Activated CD4-positive, alpha-beta T cell treated with anti-CD3 and anti-CD28 coated beads for 36 hours (primary cell): ENCODE measurements at regions not wholly inside any gene's neighbourhood (a gene's known extent, or its start where the extent isn't known, plus 50 kb on each side); places are given as distances from the start of the nearest gene placed in this dataset.
"Not testable (repeated sequence)": the region's sequence is repeated elsewhere in the genome, so short reads cannot be mapped to it uniquely, and the experiment has no call there.

Source experiments
- ATAC-seq: fragments of 200-7000 bp; cut with Tn5 transposase; one replicate; pipeline ENCODE4 v1.10.0; 2021; ENCODE audit warnings: mild to moderate bottlenecking, moderate library complexity
- CTCF ChIA-PET: fragments of 350-600 bp; sonication (Branson Sonifier 250); formaldehyde crosslinking; loops from one replicate; lab custom pipeline; 2021; ENCODE audit warnings: antibody characterized with exemption; lab: Charles Lee
- POLR2A ChIA-PET: fragments of 350-600 bp; sonication (Branson Sonifier 250); formaldehyde crosslinking; loops from one replicate; lab custom pipeline; 2021; ENCODE audit warnings: antibody characterized with exemption, inconsistent platforms; lab: Charles Lee
- DNase-seq: peaks from one replicate; pipeline ENCODE4 v3.0.0-alpha.2; 2020
- H3K27ac Mint-ChIP-seq: one replicate; pipeline ENCODE4 v1.8.0; 2021; ENCODE audit warnings: mixed read lengths
- H3K27me3 Mint-ChIP-seq: one replicate; pipeline ENCODE4 v1.8.0; 2021; ENCODE audit warnings: mixed read lengths
- H3K36me3 Mint-ChIP-seq: one replicate; pipeline ENCODE4 v1.8.0; 2021; ENCODE audit warnings: low read depth, mixed read lengths
- H3K4me1 Mint-ChIP-seq: one replicate; pipeline ENCODE4 v1.8.0; 2021; ENCODE audit warnings: mixed read lengths
- H3K4me3 Mint-ChIP-seq: one replicate; pipeline ENCODE4 v1.8.0; 2021; ENCODE audit warnings: mild to moderate bottlenecking, moderate library complexity, mixed read lengths
- H3K9me3 Mint-ChIP-seq: one replicate; pipeline ENCODE4 v1.8.0; 2021; ENCODE audit warnings: low read depth, mixed read lengths
- intact Hi-C, 2 experiments: fragments of 100-400 bp; cut with DNase I in 1 of 2; cut with micrococcal nuclease in 1 of 2; formaldehyde crosslinking; loops; one replicate each; pipeline versions ENCODE4 v1.14.2 to v1.15.1; 2022 to 2024; cut with DNase I, micrococcal nuclease

- peaks cover 2% of the 10 kb centered on the region for H3K9me3 Mint-ChIP-seq
- intact Hi-C loops = loop anchor here in 1 of 2 experiments (10.0 kb wide), 1 partner anchor 59 kb away; no protein-coding TSS in a partner anchor
- no peak for DNase-seq
- POLR2A ChIA-PET = no interaction called here
- H3K36me3 Mint-ChIP-seq = no peaks in the 10 kb centered on the region
- no peak for ATAC-seq
- H3K4me1 Mint-ChIP-seq = no peaks in the 10 kb centered on the region
- H3K4me3 Mint-ChIP-seq = no peak overlapping the region
- CTCF ChIA-PET = no interaction called here
- no peak overlapping the region for H3K27ac Mint-ChIP-seq
- H3K27me3 Mint-ChIP-seq = peaks cover 2% of the 10 kb centered on the region
These were observed 188.3 kb upstream of the WSB1 start for GRCh38 chr17:27105636-27106035.

DNA sequence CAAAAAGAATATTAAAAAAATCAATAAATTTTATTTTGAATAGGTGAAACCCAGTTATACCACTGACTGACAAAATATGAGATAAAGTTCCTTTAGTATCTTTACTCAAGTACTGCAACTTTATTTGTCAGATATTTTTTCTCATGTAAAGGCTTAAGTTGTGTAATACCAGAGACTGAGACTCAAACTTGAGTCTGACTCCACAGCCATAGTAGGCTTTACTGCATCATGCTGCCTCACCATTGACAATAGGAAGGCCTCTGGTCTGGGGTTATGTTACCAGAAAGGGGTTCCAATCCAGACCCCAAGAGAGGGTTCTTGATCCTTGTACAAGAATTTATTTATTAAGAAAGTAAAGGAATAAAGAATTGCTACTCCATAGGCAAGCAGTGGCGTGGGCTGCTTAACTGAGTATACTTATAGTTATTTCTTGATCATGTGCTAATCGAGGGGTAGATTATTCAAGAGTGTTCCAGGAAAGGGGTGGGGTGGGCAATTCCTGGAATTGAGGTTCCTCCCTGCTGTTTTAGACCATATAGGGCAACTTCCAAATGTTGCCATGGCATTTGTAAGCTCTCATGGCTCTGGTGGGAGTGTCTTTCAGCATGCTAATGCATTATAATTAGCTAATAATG is 187.4 kb upstream of the WSB1 start:
- no peak for DNase-seq
- no peak overlapping the region for H3K4me3 Mint-ChIP-seq
- ATAC-seq = no peak
- H3K27me3 Mint-ChIP-seq = peaks cover 2% of the 10 kb centered on the region
- no peaks in the 10 kb centered on the region for H3K4me1 Mint-ChIP-seq
- H3K27ac Mint-ChIP-seq = no peak overlapping the region
- H3K9me3 Mint-ChIP-seq = peaks cover 2% of the 10 kb centered on the region
- POLR2A ChIA-PET = no interaction called here
- no peaks in the 10 kb centered on the region for H3K36me3 Mint-ChIP-seq
- intact Hi-C loops = loop anchor here in 1 of 2 experiments (10.0 kb wide), 1 partner anchor 58 kb away; no protein-coding TSS in a partner anchor
- CTCF ChIA-PET = no interaction called here

DNA sequence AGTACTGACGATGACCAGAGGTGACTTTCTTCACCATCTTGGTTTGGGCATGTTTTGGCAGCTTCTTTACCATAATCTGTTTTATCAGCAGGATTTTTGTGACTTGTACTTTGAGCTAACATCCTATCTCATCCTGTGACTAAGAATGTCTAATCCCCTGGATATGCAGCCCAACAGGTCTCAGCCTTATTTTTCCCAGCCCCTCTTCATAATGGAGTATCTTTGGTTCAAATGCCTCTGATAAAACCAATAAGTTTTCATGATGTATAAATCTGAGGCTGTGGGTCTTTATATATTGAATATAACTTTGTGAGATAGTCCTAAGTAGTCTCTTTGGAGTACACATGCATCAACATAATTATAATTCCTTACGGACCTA is 186.9 kb upstream of the WSB1 start:
- no peak for DNase-seq
- H3K27me3 Mint-ChIP-seq = peaks cover 2% of the 10 kb centered on the region
- H3K4me3 Mint-ChIP-seq = no peak overlapping the region
- POLR2A ChIA-PET = no interaction called here
- no peak for ATAC-seq
- H3K9me3 Mint-ChIP-seq = peaks cover 2% of the 10 kb centered on the region
- H3K27ac Mint-ChIP-seq = no peak overlapping the region
- no peaks in the 10 kb centered on the region for H3K4me1 Mint-ChIP-seq
- no peaks in the 10 kb centered on the region for H3K36me3 Mint-ChIP-seq
- intact Hi-C loops = loop anchor here in 1 of 2 experiments (10.0 kb wide), 1 partner anchor 58 kb away; no protein-coding TSS in a partner anchor
- CTCF ChIA-PET = no interaction called here

DNA sequence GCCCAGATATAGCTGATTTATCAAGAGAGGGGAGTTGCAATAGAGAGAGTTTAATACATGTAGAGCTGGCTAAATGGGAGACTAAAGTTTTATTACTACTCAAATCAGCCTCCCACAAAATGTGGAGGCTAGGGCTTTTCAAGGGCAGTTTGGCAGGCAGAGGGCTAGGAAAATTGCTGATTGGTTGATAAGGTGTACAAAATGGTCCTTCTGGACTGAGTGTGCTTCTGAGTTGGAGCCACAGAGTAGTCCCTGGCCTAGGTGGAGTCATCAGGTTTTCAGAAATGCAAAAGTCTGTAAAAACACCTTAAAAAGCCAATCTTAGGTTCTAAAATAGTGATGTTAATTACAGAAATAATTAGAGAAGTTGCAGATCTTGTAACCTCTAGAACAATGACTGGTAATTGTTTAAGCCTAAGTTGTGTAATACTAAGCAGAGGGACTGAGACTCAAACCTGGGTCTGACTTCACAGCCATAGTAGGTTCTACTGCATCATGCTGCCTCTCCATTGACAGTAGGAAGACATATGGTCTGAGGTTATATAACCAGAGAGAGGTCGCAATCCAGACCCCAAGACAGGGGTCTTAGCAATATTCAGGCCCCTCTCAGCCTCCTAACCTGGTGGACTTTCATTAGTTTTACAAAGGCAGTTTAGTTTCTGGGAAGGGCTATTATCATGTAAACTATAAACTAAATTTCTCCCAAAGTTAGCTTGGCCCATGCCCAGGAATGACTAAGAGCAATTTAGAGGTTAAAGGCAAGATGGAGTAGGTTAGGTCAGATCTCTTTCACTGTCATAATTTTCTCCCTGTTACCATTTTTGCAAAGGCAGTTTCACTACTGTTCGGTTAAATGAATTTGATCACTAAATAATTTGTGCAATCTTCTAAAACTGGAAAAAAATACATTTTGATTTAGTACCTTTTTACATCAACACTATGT is 186.3 kb upstream of the WSB1 start:
- ATAC-seq, DNase-seq, H3K4me1 Mint-ChIP-seq, H3K9me3 Mint-ChIP-seq, H3K36me3 Mint-ChIP-seq, H3K27ac Mint-ChIP-seq, H3K27me3 Mint-ChIP-seq, H3K4me3 Mint-ChIP-seq, CTCF ChIA-PET, POLR2A ChIA-PET: not testable (repeated sequence)
- intact Hi-C loops = loop anchor here in 1 of 2 experiments (10.0 kb wide), 1 partner anchor 57 kb away; no protein-coding TSS in a partner anchor

DNA sequence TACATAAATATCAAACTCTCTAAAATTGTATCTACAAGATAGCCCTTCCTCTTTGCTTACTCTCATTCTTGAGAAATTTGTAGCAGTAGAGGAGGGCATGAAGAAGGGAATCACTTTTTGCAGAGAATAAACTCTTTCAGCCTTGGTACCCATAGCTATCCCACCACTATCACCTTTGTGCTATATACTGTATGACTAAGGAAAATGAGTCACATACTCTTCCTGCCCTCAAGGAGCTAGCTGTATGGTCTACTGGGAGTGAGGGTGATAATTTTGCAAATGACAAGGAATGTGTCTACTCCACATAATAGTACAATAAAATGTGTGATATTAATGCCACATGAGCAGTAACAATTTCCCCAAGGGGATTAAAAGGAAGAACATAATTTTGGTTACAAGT is 184.6 kb upstream of the WSB1 start:
- Mint-ChIP-seq H3K27ac (no peak overlapping the region), H3K4me1 (no peaks in the 10 kb centered on the region), H3K4me3 (no peak overlapping the region), H3K27me3 (peaks cover 2% of the 10 kb centered on the region), H3K9me3 (no peaks in the 10 kb centered on the region), H3K36me3 (no peaks in the 10 kb centered on the region)
- DNase-seq (no peak), ATAC-seq (no peak)
- ChIA-PET CTCF (no interaction called here), POLR2A (no interaction called here)
- intact Hi-C loops = loop anchor here in 1 of 2 experiments (10.0 kb wide), 1 partner anchor 55 kb away; no protein-coding TSS in a partner anchor

DNA sequence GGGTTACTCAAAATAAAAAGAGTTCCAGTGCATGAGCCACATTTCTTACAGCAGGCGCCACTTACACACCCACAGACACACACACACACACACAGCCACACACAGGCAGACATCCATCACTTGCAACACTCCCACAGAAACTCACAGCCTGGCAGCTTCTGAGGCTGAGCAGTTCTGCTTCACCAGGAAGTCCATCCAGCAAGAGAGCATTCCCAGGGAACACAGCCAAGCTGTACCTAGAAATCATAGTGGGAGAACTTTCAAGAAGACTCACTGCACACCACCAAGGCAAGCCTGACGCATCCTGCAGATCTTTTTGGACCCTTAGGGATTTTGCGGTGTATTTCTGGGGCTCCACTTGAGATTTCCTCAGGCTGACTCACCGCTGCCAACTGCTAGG is 140.9 kb upstream of the WSB1 start:
- Mint-ChIP-seq H3K27ac (no peak overlapping the region), H3K4me1 (no peaks in the 10 kb centered on the region), H3K27me3 (no peaks in the 10 kb centered on the region), H3K36me3 (no peaks in the 10 kb centered on the region), H3K9me3 (no peaks in the 10 kb centered on the region), H3K4me3 (no peak overlapping the region)
- POLR2A ChIA-PET = no interaction called here
- ATAC-seq (no peak), DNase-seq (no peak)
- CTCF ChIA-PET = no interaction called here
- intact Hi-C loops = no loop called here

DNA sequence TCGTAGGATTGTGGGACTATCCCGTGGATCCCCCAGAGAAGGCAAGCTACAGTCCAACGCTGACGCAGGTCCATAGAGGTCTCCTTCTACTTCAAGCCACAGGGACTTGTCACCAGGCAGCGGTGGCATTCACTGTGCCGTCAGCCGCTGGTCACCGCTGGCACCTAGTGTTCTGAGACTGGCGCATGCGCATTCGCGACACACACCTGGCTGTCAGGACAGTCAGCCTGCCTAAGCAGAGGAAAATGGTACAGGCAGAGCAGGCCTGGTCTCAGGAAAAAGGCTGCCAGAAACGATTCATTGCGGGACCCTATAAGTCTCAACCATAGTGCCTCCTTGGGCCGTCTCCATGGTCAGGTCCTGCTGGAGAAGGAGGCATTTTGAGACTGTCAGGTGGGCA is 138.0 kb upstream of the WSB1 start:
- Mint-ChIP-seq H3K36me3 (no peaks in the 10 kb centered on the region), H3K4me1 (no peaks in the 10 kb centered on the region), H3K27me3 (no peaks in the 10 kb centered on the region), H3K9me3 (peaks cover 2% of the 10 kb centered on the region), H3K27ac (no peak overlapping the region), H3K4me3 (no peak overlapping the region)
- DNase-seq (no peak), ATAC-seq (no peak)
- ChIA-PET POLR2A (no interaction called here), CTCF (no interaction called here)
- intact Hi-C loops = no loop called here

DNA sequence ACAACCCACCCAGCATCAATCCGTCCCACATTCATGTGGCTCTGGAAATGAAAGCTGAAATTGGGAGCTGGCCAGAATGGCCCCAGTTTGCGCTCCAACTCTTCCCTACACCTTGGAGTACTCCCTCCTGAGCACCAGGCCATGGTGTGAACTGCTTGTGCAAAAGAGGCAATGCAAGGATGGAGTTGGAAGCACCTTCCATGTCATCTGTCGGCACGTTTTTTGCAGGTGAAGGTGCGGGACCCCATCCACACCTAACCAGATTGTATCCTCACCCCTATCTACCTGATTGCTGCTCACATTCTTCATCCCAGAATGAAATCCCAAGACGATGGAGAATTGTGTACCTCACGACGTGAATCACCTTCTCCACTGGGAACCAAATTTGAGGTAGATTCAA is 136.6 kb upstream of the WSB1 start:
- ChIA-PET POLR2A (no interaction called here), CTCF (no interaction called here)
- H3K27ac Mint-ChIP-seq = no peak overlapping the region
- DNase-seq = no peak
- H3K4me3 Mint-ChIP-seq = no peak overlapping the region
- no peaks in the 10 kb centered on the region for H3K36me3 Mint-ChIP-seq
- no peak for ATAC-seq
- H3K27me3 Mint-ChIP-seq = no peaks in the 10 kb centered on the region
- no peaks in the 10 kb centered on the region for H3K4me1 Mint-ChIP-seq
- intact Hi-C loops = no loop called here
- H3K9me3 Mint-ChIP-seq = peaks cover 2% of the 10 kb centered on the region

- no peaks in the 10 kb centered on the region for H3K27me3 Mint-ChIP-seq
- intact Hi-C loops = no loop called here
- no peak for DNase-seq
- CTCF ChIA-PET = no interaction called here
- H3K9me3 Mint-ChIP-seq = peaks cover 2% of the 10 kb centered on the region
- H3K4me3 Mint-ChIP-seq = no peak overlapping the region
- no peaks in the 10 kb centered on the region for H3K4me1 Mint-ChIP-seq
- no peak overlapping the region for H3K27ac Mint-ChIP-seq
- POLR2A ChIA-PET = no interaction called here
- H3K36me3 Mint-ChIP-seq = no peaks in the 10 kb centered on the region
- ATAC-seq = no peak
These were observed 136.0 kb upstream of the WSB1 start for GRCh38 chr17:27157898-27158297.

DNA sequence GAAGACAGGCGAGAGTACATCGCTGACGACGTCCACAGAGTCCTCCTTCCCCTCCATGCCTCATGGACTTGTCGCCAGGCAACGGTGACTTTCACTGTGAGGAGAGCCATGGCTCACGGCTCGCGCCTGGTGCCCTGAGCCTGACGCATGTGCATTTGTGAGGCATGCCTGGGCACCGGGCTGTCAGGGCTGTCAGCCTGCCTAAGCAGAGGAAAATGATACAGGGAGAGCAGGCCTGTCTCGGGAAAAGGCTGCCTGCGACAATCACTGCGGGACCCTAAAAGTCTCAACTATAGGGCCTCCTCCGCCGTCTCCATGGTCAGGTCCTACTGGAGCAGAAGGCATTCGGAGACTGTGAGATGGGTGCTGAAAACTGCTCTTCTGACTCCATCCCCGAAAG is 135.5 kb upstream of the WSB1 start:
- DNase-seq (no peak), ATAC-seq (no peak)
- no peaks in the 10 kb centered on the region for H3K27me3 Mint-ChIP-seq
- no peaks in the 10 kb centered on the region for H3K36me3 Mint-ChIP-seq
- ChIA-PET CTCF (no interaction called here), POLR2A (no interaction called here)
- no peak overlapping the region for H3K4me3 Mint-ChIP-seq
- no peak overlapping the region for H3K27ac Mint-ChIP-seq
- intact Hi-C loops = no loop called here
- peaks cover 2% of the 10 kb centered on the region for H3K9me3 Mint-ChIP-seq
- no peaks in the 10 kb centered on the region for H3K4me1 Mint-ChIP-seq

DNA sequence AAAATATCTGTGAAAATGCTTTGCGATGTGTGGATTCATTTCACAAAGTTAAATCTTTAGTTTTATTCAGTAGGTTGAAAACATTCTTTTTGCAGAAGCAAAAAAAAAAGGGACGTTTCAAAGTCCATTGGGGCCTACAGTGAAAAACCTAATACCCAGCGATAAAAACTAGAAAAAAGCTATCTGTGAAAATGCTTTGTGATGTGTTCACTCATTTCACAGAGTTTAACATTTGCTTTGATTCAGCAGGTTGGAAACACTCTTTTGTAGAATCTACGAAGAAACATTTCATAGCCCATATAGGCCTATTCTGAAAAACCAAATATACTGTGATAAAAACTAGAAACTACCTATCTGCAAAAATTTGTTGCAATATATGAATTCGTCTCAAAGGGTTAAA is 113.6 kb upstream of the WSB1 start:
- peaks cover 7% of the 10 kb centered on the region for H3K9me3 Mint-ChIP-seq
- H3K4me1 Mint-ChIP-seq = no peaks in the 10 kb centered on the region
- no peak for ATAC-seq
- H3K4me3 Mint-ChIP-seq = no peak overlapping the region
- no peak for DNase-seq
- intact Hi-C loops = no loop called here
- CTCF ChIA-PET = interaction anchor here (0.7 kb wide), 1 partner anchor 11 kb away, joined by 4 read pairs; no protein-coding TSS in a partner anchor
- POLR2A ChIA-PET = no interaction called here
- no peak overlapping the region for H3K27ac Mint-ChIP-seq
- H3K36me3 Mint-ChIP-seq = no peaks in the 10 kb centered on the region
- no peaks in the 10 kb centered on the region for H3K27me3 Mint-ChIP-seq
